OCI-LY7 (cell line): ENCODE measurements at regions not wholly inside any gene's neighbourhood (a gene's known extent, or its start where the extent isn't known, plus 50 kb on each side); places are given as distances from the start of the nearest gene placed in this dataset.

Experiments used
- BruUV-seq: library from RNA; stranded (reverse); fragments of 400-500 nt; replicated peaks from 2 replicates; lab custom pipeline; 2021; lab: Mats Ljungman, UMichigan
- CTCF ChIA-PET: fragments of 300-600 bp; sonication (Branson Sonifier 250); formaldehyde crosslinking; loops from one replicate; lab custom pipeline; 2022; ENCODE audit warnings: antibody characterized with exemption; ENCODE audit not compliant: unreplicated experiment; lab: Charles Lee
- POLR2A ChIA-PET: fragments of 300-600 bp; sonication (Branson Sonifier 250); formaldehyde crosslinking; loops from one replicate; lab custom pipeline; 2022; ENCODE audit warnings: antibody characterized with exemption; lab: Charles Lee
- DNase-seq: peaks from one replicate; pipeline ENCODE4 v3.0.0-alpha.2; 2015; ENCODE audit warnings: low spot score
- H2AFZ ChIP-seq: fragments of 200-600 bp; sonication (generic), shearing (Covaris generic); 2 replicates; pipeline ENCODE4 v1.6.1; 2014; ENCODE audit warnings: mild to moderate bottlenecking, antibody characterized with exemption, low read length, moderate library complexity
- H3K27ac ChIP-seq: fragments of 200-600 bp; sonication (generic); 2 replicates; pipeline ENCODE4 v1.5.1; 2014; ENCODE audit warnings: mixed run types, low read depth, mild to moderate bottlenecking, moderate library complexity, low read length, inconsistent platforms; ENCODE audit not compliant: poor library complexity, severe bottlenecking
- H3K36me3 ChIP-seq: fragments of 200-600 bp; sonication (generic); 2 replicates; pipeline ENCODE4 v1.6.1; 2014; ENCODE audit warnings: mild to moderate bottlenecking, antibody characterized with exemption, low read length, moderate library complexity, mixed read lengths; ENCODE audit not compliant: insufficient read depth
- H3K4me1 ChIP-seq: fragments of 200-600 bp; sonication (generic); 2 replicates; pipeline ENCODE4 v1.5.1; 2014; ENCODE audit warnings: mild to moderate bottlenecking, low read length; ENCODE audit not compliant: insufficient read depth, poor library complexity, severe bottlenecking
- H3K4me2 ChIP-seq: fragments of 200-600 bp; sonication (generic); 2 replicates; pipeline ENCODE4 v1.6.1; 2014; ENCODE audit warnings: mild to moderate bottlenecking, low read length
- H3K4me3 ChIP-seq: fragments of 200-600 bp; sonication (generic); 2 replicates; pipeline ENCODE4 v1.5.1; 2014; ENCODE audit warnings: mild to moderate bottlenecking, low read depth, low read length; ENCODE audit not compliant: poor library complexity, severe bottlenecking
- H3K79me2 ChIP-seq: fragments of 200-600 bp; sonication (generic); 2 replicates; pipeline ENCODE4 v1.6.1; 2016; ENCODE audit warnings: low read depth, mild to moderate bottlenecking, low read length, moderate library complexity, mixed read lengths; ENCODE audit not compliant: insufficient read depth
- H3K9me2 ChIP-seq: fragments of 200-600 bp; sonication (generic); 2 replicates; pipeline ENCODE4 v1.6.1; 2016; ENCODE audit warnings: mild to moderate bottlenecking, low read length, mixed read lengths; ENCODE audit not compliant: insufficient read depth
- H3K9me3 ChIP-seq: fragments of 200-600 bp; sonication (generic); 2 replicates; pipeline ENCODE4 v1.6.1; 2014; ENCODE audit warnings: mild to moderate bottlenecking, mixed run types, low read length, mixed read lengths
- H4K20me1 ChIP-seq: fragments of 200-600 bp; sonication (generic); 2 replicates; pipeline ENCODE4 v1.6.1; 2014; ENCODE audit warnings: mild to moderate bottlenecking, antibody characterized with exemption, low read length, moderate library complexity, mixed read lengths; ENCODE audit not compliant: insufficient read depth
- CTCF ChIP-seq: fragments of 200-600 bp; sonication (generic); conservative IDR thresholded peaks from 2 replicates; pipeline ENCODE4 v1.5.1; 2014; ENCODE audit warnings: mild to moderate bottlenecking, antibody characterized with exemption, low read length, moderate library complexity, mixed read lengths
- EZH2phosphoT487 ChIP-seq: fragments of 200-600 bp; sonication (generic); IDR thresholded peaks from 2 replicates; pipeline ENCODE4 v1.6.1; 2018; ENCODE audit warnings: low read depth, borderline replicate concordance, mild to moderate bottlenecking, mixed run types, antibody characterized with exemption, low read length, moderate library complexity, mixed read lengths
- intact Hi-C: fragments of 100-400 bp; cut with micrococcal nuclease; formaldehyde crosslinking; loops from one replicate; pipeline ENCODE4 v1.10.0; 2022; ENCODE audit not compliant: unreplicated experiment

GRCh38 chr2:8577573-8577972 is 104.3 kb upstream of the ID2 start:
- peaks cover 95% of the 10 kb centered on the region for H3K4me1 ChIP-seq
- BruUV-seq: no TSS peak
- POLR2A ChIA-PET: interaction anchor here (0.7 to 1.8 kb wide), 9 partner anchors 10 to 1800 kb away, joined by 3 to 14 read pairs (median 5); partner anchors contain the start of gene ID2
- intact Hi-C loops: loop anchor here (10.0 kb wide), 2 partner anchors 943 to 1523 kb away; no protein-coding TSS in a partner anchor
- no peaks in the 10 kb centered on the region for H3K36me3 ChIP-seq
- no peaks in the 10 kb centered on the region for H3K9me2 ChIP-seq
- no peak for DNase-seq
- H3K9me3 ChIP-seq: no peaks in the 10 kb centered on the region
- H2AFZ ChIP-seq: no peak overlapping the region
- CTCF ChIA-PET: interaction anchor here (0.6 to 0.8 kb wide), 3 partner anchors 33 to 51 kb away, joined by 3 read pairs; no protein-coding TSS in a partner anchor
- H4K20me1 ChIP-seq: no peaks in the 10 kb centered on the region
- H3K4me2 ChIP-seq: peak overlapping the region; percentile 90
- H3K4me3 ChIP-seq: peak overlapping the region; percentile 75
- peak overlapping the region; percentile 98 for H3K27ac ChIP-seq
- TF ChIP-seq CTCF (no peak), EZH2phosphoT487 (no peak)
- H3K79me2 ChIP-seq: peaks cover 15% of the 10 kb centered on the region; the same call in 1 of the 2 replicates

DNA sequence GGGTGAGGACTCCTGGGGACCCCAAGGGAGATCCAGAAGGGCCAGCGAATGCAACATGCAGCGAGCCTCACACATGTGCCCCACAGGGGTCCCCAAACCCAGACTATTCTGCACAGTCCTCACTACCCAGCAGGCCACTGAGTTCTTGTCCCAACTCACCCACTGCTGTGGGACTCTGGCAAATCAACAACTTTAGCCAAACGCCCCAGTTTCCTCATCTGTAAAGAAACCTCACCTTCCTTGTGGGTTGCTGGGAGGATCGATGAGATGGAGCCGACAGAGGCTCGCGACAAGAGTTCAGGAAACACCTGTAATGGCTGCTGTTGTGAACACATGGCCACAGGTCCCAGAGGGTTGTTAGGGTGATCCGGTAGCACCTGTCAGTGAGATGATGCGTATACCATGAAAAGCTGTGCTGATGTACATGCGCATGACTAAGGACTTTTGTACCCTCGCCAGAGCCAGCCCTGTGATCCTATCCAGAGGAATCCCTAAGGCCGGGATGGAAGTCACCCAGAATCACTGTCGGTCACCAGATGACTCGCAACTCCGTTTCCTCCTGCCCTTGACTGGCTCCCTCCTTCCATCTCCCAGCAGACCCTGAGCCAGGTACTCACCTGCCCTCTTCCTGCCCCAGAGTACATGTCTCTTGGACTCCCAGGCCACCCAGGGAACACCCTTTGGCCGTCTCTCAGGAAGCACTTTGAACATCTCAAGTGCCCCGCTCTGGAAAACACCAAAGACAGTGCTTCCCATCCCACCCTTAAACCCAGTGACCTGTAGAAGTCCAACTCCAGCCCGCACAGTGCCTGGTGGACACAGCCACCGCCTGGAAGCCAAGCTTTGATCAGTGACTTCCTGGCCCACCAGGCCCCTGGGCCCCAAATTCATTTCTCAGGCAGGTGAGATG is 103.3 kb upstream of the ID2 start:
- no peaks in the 10 kb centered on the region for H3K9me2 ChIP-seq
- H4K20me1 ChIP-seq: no peaks in the 10 kb centered on the region
- H3K36me3 ChIP-seq: no peaks in the 10 kb centered on the region
- peak; percentile 92 for DNase-seq
- BruUV-seq: no TSS peak
- H3K4me3 ChIP-seq: peak overlapping the region; percentile 75
- peaks cover 14% of the 10 kb centered on the region; the same call in 1 of the 2 replicates for H3K79me2 ChIP-seq
- peak overlapping the region; percentile 90 for H3K4me2 ChIP-seq
- H3K9me3 ChIP-seq: no peaks in the 10 kb centered on the region
- CTCF ChIA-PET: interaction anchor here (0.8 kb wide), 2 partner anchors 50 to 101 kb away, joined by 3 read pairs; no protein-coding TSS in a partner anchor
- peak overlapping the region; percentile 22; the same call in 1 of the 2 replicates for H2AFZ ChIP-seq
- H3K4me1 ChIP-seq: peaks cover 93% of the 10 kb centered on the region
- peak overlapping the region; percentile 98 for H3K27ac ChIP-seq
- intact Hi-C loops: loop anchor here (10.0 kb wide), 2 partner anchors 944 to 1524 kb away; no protein-coding TSS in a partner anchor
- TF ChIP-seq CTCF (no peak), EZH2phosphoT487 (no peak)
- POLR2A ChIA-PET: interaction anchor here (1.6 to 7.0 kb wide), 10 partner anchors 9 to 103 kb away, joined by 5 to 93 read pairs (median 12); partner anchors contain the start of gene ID2
